WTC11 (cell line): ENCODE measurements at regions not wholly inside any gene's neighbourhood (a gene's known extent, or its start where the extent isn't known, plus 50 kb on each side); places are given as distances from the start of the nearest gene placed in this dataset.

Experiments
- ATAC-seq: fragments of 200-7000 bp; cut with Tn5 transposase; 2 replicates; pipeline ENCODE4 v1.10.0; 2021; ENCODE audit warnings: mild to moderate bottlenecking, moderate library complexity
- CTCF ChIA-PET: fragments of 300-600 bp; sonication (Branson Sonifier 250); formaldehyde crosslinking; loops from one replicate; lab custom pipeline; 2021; ENCODE audit warnings: antibody characterized with exemption; lab: Charles Lee
- POLR2A ChIA-PET: fragments of 350-600 bp; sonication (Branson Sonifier 250); formaldehyde crosslinking; loops from one replicate; lab custom pipeline; 2021; ENCODE audit warnings: antibody characterized with exemption; lab: Charles Lee
- DNase-seq: peaks from one replicate; pipeline ENCODE4 v3.0.0; 2021; ENCODE audit warnings: low spot score
- H3K27ac Mint-ChIP-seq: 2 replicates; pipeline ENCODE4 v1.8.0; 2021; ENCODE audit warnings: mixed read lengths
- H3K27me3 Mint-ChIP-seq: 2 replicates; pipeline ENCODE4 v1.8.0; 2021; ENCODE audit warnings: low read depth, mild to moderate bottlenecking, moderate library complexity, mixed read lengths
- H3K36me3 Mint-ChIP-seq: 2 replicates; pipeline ENCODE4 v1.8.0; 2021; ENCODE audit warnings: mixed read lengths
- H3K4me1 Mint-ChIP-seq: 2 replicates; pipeline ENCODE4 v1.8.0; 2022; ENCODE audit warnings: mixed read lengths
- H3K4me3 Mint-ChIP-seq: 2 replicates; pipeline ENCODE4 v1.8.0; 2021; ENCODE audit warnings: mild to moderate bottlenecking, moderate library complexity, mixed read lengths
- H3K9me3 Mint-ChIP-seq: 2 replicates; pipeline ENCODE4 v1.8.0; 2021; ENCODE audit warnings: mixed read lengths
- ARID4B ChIP-seq: sonication (generic); formaldehyde crosslinking; IDR thresholded peaks from 2 replicates; pipeline ENCODE4 v1.8.0; 2023; ENCODE audit warnings: missing genetic modification reagents, mild to moderate bottlenecking, borderline replicate concordance
- ERG ChIP-seq: fragments of 250-450 bp; sonication (Bioruptor Pico); IDR thresholded peaks from 2 replicates; pipeline ENCODE4 v1.8.0; 2021; ENCODE audit warnings: mild to moderate bottlenecking
- FOXJ3 ChIP-seq: sonication (generic); formaldehyde crosslinking; IDR thresholded peaks from 2 replicates; pipeline ENCODE4 v1.9.0; 2021; ENCODE audit warnings: missing genetic modification reagents, mild to moderate bottlenecking, borderline replicate concordance
- NFATC4 ChIP-seq: fragments of 250-450 bp; sonication (Bioruptor Pico); IDR thresholded peaks from 2 replicates; pipeline ENCODE4 v1.9.0; 2021; ENCODE audit warnings: mild to moderate bottlenecking
- PRRX2 ChIP-seq: fragments of 250-450 bp; sonication (Bioruptor Pico); IDR thresholded peaks from 2 replicates; pipeline ENCODE4 v1.8.0; 2021; ENCODE audit warnings: mild to moderate bottlenecking
- RELA ChIP-seq: sonication (generic); formaldehyde crosslinking; IDR thresholded peaks from 2 replicates; pipeline ENCODE4 v1.8.1; 2022; ENCODE audit warnings: missing genetic modification reagents, mild to moderate bottlenecking, borderline replicate concordance
- SMAD3 ChIP-seq: sonication (generic); formaldehyde crosslinking; IDR thresholded peaks from 2 replicates; pipeline ENCODE4 v1.8.0; 2022; ENCODE audit warnings: missing genetic modification reagents, mild to moderate bottlenecking, borderline replicate concordance
- SMAD4 ChIP-seq: sonication (generic); formaldehyde crosslinking; IDR thresholded peaks from 2 replicates; pipeline ENCODE4 v1.8.0; 2022; ENCODE audit warnings: mild to moderate bottlenecking, missing genetic modification reagents
- ZNF219 ChIP-seq: sonication (generic); formaldehyde crosslinking; IDR thresholded peaks from 2 replicates; pipeline ENCODE4 v1.8.0; 2023; ENCODE audit warnings: missing genetic modification reagents, mild to moderate bottlenecking, borderline replicate concordance
- ZNF263 ChIP-seq: sonication (generic); formaldehyde crosslinking; IDR thresholded peaks from 2 replicates; pipeline ENCODE4 v1.8.1; 2022; ENCODE audit warnings: low read depth, mild to moderate bottlenecking, moderate library complexity, missing genetic modification reagents
- ZNF396 ChIP-seq: fragments of 250-450 bp; sonication (Bioruptor Pico); IDR thresholded peaks from 2 replicates; pipeline ENCODE4 v1.8.0; 2021; ENCODE audit warnings: mild to moderate bottlenecking, moderate library complexity, borderline replicate concordance
- TF ChIP-seq, protein P1 (sequence below): fragments of 200-600 bp; IDR thresholded peaks from 2 replicates; pipeline ENCODE4 v1.8.0; 2022; ENCODE audit warnings: antibody characterized with exemption
- TF ChIP-seq, protein P2 (sequence below): fragments of 250-450 bp; sonication (Bioruptor Pico); conservative IDR thresholded peaks from 2 replicates; pipeline ENCODE4 v1.9.0; 2021; ENCODE audit warnings: mild to moderate bottlenecking

DNA sequence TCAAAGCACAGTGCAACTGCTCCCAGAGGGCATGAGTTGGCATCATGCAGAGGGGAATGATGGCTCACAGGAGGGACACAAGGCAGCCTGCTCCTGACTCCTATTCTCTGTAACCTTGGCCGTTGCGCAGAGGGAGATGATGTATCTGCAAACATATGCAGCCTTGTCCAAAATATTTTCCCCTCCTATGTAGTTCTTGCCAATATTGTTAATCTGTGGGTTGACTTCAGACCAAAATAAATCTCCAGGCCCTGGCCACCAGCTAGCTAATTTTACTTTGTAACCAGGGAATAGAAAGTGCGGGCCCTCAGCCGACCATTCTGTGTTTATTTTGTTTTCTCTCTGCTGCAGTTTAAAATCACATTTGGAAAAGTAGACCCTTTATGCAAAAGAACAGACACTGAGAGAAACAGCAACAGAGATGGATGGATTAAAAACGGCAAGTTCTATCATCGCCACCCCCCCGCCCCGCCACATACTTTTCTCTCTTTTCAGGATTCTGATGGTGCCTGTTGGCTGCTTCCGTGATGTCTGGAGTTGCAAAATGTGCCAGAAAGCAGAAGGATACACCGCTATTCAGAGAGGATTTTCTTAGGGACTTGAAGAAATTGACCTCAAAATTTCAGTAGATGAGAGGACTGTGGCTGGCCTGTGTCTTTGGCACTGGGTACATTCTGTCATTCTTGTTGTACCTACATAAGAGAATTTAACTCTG, 185.3 kb upstream of the BCOR start:
- no peak overlapping the region for H3K4me3 Mint-ChIP-seq
- H3K27ac Mint-ChIP-seq = no peak overlapping the region
- peaks cover 13% of the 10 kb centered on the region for H3K9me3 Mint-ChIP-seq
- ATAC-seq = no peak
- H3K36me3 Mint-ChIP-seq = peaks cover 8% of the 10 kb centered on the region; the same call in 1 of the 2 replicates
- ChIA-PET POLR2A (no interaction called here), CTCF (no interaction called here)
- peaks cover 26% of the 10 kb centered on the region for H3K4me1 Mint-ChIP-seq
- DNase-seq = no peak
- H3K27me3 Mint-ChIP-seq = no peaks in the 10 kb centered on the region; the same call in 1 of the 2 replicates
- TF ChIP-seq NFATC4 (CRISPR knock-in tag) (no peak), ARID4B (CRISPR knock-in tag) (no peak), ZNF263 (CRISPR knock-in tag) (no peak), ZNF396 (CRISPR knock-in tag) (no peak)

DNA sequence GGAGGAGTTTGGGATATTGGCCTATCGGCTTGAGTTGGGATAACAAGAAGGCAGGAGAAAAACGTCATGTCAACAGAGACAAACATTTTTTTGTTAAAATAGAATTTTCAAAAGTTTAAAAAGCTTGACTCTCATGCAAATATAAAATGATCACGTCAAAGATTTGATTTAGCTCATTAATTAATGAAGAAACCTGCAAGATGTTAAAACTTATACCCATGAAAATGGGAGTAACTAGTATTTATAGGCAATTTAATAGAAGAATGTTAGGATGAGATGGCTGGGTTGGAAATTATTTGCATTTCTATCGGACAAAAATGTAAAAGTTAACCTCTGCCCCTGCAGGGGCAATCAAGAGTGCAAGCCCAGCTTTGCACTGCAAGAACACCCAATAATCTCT, 184.6 kb upstream of the BCOR start:
- Mint-ChIP-seq H3K9me3 (peaks cover 11% of the 10 kb centered on the region), H3K36me3 (peaks cover 8% of the 10 kb centered on the region; the same call in 1 of the 2 replicates), H3K4me3 (no peak overlapping the region), H3K27ac (no peak overlapping the region), H3K4me1 (peaks cover 26% of the 10 kb centered on the region), H3K27me3 (no peaks in the 10 kb centered on the region; the same call in 1 of the 2 replicates)
- ChIA-PET POLR2A (no interaction called here), CTCF (no interaction called here)
- TF ChIP-seq RELA (CRISPR knock-in tag) (no peak), PRRX2 (no peak), ERG (CRISPR knock-in tag) (no peak), ARID4B (CRISPR knock-in tag) (no peak)
- ATAC-seq (no peak), DNase-seq (no peak)

DNA sequence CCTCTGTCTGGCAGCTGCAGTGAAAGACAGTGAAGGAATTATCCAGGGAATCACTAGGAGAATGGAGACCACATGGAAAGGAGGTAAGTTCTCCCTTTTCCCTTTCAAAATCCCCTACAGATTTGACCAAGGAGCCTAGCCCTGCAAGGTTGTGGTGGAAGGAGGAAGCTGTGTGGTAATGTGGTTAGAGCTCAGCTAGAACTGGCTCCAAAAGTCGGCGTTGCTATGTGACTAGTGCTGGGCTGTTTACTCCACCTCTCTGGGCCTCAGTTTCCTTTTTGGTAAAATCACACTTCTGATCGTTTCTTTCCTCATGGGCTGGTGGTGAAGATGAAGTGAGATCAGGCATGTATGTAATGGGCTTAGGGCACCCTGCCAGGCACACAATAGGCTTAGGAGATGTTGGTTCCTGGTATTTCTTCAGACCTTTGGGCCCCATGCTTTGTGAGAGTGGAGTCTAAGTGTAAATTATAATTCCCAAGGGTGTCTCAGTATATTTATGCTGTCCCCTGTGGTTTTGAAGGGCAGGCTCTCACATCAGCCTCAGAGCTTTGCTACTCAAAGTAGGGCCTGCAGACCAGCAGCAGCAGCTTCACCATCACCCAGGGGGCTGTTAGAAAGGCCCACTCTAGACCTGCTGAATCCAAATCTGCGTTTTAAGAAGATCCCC, 183.7 kb upstream of the BCOR start:
- Mint-ChIP-seq H3K4me1 (peaks cover 26% of the 10 kb centered on the region), H3K4me3 (no peak overlapping the region), H3K27ac (no peak overlapping the region), H3K27me3 (no peaks in the 10 kb centered on the region; the same call in 1 of the 2 replicates), H3K9me3 (peaks cover 11% of the 10 kb centered on the region), H3K36me3 (peaks cover 8% of the 10 kb centered on the region; the same call in 1 of the 2 replicates)
- ChIA-PET CTCF (no interaction called here), POLR2A (no interaction called here)
- ATAC-seq = no peak
- DNase-seq = no peak
- TF ChIP-seq SMAD3 (CRISPR knock-in tag) = no peak
- TF ChIP-seq ZNF219 (CRISPR knock-in tag) = no peak
- TF ChIP-seq, protein P1, sequence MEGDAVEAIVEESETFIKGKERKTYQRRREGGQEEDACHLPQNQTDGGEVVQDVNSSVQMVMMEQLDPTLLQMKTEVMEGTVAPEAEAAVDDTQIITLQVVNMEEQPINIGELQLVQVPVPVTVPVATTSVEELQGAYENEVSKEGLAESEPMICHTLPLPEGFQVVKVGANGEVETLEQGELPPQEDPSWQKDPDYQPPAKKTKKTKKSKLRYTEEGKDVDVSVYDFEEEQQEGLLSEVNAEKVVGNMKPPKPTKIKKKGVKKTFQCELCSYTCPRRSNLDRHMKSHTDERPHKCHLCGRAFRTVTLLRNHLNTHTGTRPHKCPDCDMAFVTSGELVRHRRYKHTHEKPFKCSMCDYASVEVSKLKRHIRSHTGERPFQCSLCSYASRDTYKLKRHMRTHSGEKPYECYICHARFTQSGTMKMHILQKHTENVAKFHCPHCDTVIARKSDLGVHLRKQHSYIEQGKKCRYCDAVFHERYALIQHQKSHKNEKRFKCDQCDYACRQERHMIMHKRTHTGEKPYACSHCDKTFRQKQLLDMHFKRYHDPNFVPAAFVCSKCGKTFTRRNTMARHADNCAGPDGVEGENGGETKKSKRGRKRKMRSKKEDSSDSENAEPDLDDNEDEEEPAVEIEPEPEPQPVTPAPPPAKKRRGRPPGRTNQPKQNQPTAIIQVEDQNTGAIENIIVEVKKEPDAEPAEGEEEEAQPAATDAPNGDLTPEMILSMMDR = no peak
- TF ChIP-seq, protein P2, sequence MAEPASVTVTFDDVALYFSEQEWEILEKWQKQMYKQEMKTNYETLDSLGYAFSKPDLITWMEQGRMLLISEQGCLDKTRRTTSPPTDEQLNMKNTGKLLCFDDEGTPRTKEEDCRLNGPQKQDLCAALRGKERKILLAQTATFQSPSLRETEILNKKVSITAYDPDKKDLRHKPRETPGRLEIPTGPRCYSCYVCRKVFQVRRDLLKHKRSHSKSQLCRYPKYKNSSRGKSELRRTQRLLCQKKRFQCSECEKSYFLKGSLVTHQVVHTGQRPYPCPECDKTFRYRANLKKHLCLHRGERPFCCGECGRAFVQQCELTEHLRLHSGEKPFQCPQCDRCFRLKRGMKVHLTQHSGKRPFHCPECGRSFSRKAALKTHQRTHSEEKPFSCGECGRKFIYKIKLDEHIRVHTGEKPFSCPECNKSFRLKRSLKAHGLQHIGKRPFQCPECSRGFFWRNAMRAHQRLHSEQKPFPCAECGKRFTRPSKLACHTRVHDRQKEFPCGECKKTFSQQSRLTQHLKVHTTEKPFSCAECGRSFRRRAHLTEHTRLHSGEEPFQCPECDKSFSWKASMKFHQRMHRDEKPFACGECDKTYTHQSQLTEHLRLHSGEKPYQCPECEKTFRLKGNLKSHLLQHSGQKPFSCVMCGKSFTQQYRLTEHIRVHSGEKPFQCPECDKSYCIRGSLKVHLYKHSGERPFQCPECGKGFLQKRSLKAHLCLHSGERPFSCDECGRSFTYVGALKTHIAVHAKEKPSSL = no peak
- TF ChIP-seq FOXJ3 (CRISPR knock-in tag) = no peak
- no peak for TF ChIP-seq SMAD4 (CRISPR knock-in tag)
